HG02973 (cell line): ENCODE measurements at regions not wholly inside any gene's neighbourhood (a gene's known extent, or its start where the extent isn't known, plus 50 kb on each side); places are given as distances from the start of the nearest gene placed in this dataset.
"Not testable (repeated sequence)": the region's sequence is repeated elsewhere in the genome, so short reads cannot be mapped to it uniquely, and the experiment has no call there.

Experiments
- ATAC-seq: cut with Tn5 transposase; IDR thresholded peaks from one replicate; pipeline ENCODE4 v1.9.1; 2021; ENCODE audit warnings: moderate library complexity; ENCODE audit not compliant: unreplicated experiment

GRCh38 chr5:124103056-124103455 is 591.1 kb downstream of the CSNK1G3 start:
- ATAC-seq = not testable (repeated sequence)

DNA sequence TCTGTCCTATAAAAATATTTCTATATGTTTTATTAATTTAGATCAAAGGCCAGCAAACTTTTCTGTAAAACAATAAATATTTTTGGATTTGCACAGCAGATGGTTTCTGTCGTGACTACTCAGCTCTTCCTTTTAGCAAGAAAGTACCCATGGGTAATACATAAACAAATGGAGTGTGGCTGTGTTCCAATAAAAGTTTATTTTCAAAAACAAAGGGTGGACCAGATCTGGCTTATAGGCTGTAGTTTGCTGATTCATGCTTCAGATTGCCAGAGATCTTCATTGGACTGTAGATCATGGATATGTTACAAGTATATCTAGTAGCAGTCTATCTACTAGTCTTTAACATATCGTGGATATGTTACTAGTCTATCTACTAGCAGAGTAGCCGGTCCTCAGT is 590.5 kb downstream of the CSNK1G3 start:
- no peak for ATAC-seq

GRCh38 chr5:124093658-124094057 is 581.7 kb downstream of the CSNK1G3 start:
- no peak for ATAC-seq

DNA sequence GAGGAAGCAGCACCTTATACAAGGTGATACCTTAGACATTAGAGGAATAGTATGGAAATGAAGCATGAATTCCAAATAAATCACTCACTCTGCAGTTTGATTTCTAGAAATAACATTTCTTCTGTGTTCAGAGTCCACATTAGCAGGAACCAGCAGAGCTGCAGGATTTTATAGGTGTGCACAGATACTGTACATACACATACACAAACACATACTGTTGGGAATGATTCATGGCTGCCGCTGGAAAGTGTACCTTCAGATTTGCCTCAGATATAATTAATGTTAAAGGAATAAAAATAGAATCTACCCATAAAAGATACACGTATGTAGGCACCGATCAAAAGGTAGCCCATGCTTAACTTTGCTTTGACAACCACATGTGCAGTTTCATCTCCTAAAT is 578.1 kb downstream of the CSNK1G3 start:
- ATAC-seq = no peak

GRCh38 chr5:124089578-124089977 is 577.6 kb downstream of the CSNK1G3 start:
- ATAC-seq = no peak

- no peak for ATAC-seq
Observed at GRCh38 chr5:124088289-124089032, 576.5 kb downstream of the CSNK1G3 start.

- ATAC-seq = no peak
Observed at GRCh38 chr5:124087752-124088151, 575.8 kb downstream of the CSNK1G3 start.

DNA sequence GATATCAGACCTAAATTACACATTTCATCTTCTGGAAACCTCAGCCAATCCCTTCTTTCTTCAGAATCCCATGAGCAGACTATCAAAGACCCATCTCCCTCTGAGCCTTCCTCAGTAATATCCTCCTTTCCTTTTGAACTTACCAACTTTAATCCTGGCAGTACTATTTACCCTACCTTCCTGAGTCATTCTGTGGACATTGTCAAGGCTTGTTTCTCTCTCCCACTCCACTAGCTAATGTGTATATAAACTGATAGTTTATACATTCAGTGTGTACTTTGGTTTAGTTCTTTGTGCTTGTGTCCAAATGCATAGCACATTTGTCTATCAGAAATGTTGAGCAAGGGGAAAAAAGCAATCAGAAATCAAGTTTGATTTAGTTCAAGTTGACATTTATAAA is 568.3 kb downstream of the CSNK1G3 start:
- ATAC-seq = no peak

- ATAC-seq = no peak
Observed at GRCh38 chr5:124079062-124079461, 567.1 kb downstream of the CSNK1G3 start.

DNA sequence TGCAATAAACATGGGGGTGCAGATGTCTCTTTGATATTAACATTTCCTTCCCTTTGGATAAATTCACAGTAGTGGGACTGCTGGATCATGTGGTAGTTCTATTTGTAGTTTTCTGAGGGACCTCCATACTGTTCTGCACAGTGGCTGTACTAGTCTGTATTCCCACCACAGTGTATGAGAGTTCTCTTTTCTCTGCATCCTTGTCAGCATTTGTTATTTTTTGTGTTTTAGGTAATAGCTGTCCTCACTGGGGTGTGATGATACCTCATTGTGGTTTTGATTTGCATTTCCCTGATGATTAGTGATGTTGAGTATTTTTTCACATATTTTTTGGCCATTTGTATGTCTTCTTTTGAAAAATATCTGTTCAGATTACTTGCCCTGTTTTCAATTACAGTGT is 562.5 kb downstream of the CSNK1G3 start:
- no peak for ATAC-seq

DNA sequence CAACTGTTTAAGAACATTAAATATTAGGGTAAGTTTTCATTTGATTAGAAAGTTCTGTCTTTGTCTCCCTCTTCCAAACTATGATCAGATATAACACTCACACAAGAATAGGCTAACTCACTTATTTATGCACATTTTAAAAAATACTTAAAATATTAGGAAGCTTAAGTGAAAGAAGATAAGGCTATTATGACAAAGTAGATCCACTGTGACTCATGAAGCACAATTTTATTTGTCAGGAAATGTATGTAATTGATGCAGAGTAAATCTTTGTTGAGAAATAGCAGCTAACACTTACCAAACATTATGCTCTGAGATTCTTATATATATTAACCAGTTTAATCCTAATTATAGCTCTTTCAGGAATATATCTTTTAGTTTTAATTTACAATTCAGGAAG is 560.6 kb downstream of the CSNK1G3 start:
- ATAC-seq = no peak

DNA sequence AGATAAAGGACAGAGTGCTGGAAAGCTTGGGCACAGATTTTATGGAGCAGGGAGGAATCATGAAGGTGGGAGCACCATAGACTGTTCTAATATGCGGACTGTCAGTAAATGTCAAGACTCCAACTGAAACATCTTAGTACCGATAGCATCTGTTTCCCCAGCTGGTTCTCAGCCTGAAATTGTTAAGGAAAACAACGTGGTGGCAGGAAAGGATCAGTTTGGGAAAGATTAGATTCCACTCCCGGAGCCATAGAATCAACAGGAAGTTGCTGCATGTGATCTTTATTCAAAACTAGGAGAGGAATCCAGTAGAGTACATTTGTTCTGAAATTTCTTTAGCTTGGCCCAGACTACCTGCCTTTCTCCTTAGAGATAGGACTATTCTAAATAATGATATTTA is 559.1 kb downstream of the CSNK1G3 start:
- ATAC-seq = no peak

DNA sequence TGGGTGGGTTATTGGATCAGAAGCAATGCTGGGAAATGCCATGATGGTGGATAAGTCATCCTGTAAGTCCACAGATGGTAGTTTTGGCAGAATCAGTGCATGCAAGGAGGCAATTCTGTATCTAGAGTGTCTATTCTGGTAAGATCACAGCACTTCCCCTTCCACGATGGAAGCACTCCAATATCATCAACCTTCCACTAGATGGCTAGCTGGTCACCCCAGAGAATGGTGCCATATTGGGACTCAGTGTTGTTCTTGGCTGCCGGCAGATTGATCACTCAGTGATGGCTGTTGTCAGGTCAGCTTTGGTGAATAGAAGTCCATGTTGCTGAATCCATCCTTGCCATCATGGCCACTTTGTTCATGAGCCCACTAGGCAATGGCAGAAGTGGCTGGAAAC is 553.5 kb downstream of the CSNK1G3 start:
- ATAC-seq = no peak

GRCh38 chr5:124064956-124065355 is 553.0 kb downstream of the CSNK1G3 start:
- no peak for ATAC-seq

- ATAC-seq = no peak
Observed at GRCh38 chr5:124061663-124062062, 549.7 kb downstream of the CSNK1G3 start.

DNA sequence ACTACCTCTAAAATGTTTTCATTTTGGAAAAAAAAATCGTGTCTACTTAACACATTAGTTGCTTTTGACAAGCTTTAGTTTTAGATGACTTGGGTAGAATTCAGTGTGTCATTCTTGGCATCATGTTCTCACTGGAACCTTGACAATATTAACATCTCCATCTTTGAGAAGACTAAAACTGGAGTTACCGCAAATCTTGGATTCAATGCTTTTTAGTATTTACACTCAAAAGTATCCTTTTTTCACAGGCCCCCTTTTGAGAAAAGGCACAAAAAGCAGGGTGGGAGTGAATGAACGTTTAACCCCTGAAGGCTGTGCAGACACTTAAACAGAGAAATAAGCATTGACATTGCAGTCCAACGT is 549.1 kb downstream of the CSNK1G3 start:
- ATAC-seq = no peak

DNA sequence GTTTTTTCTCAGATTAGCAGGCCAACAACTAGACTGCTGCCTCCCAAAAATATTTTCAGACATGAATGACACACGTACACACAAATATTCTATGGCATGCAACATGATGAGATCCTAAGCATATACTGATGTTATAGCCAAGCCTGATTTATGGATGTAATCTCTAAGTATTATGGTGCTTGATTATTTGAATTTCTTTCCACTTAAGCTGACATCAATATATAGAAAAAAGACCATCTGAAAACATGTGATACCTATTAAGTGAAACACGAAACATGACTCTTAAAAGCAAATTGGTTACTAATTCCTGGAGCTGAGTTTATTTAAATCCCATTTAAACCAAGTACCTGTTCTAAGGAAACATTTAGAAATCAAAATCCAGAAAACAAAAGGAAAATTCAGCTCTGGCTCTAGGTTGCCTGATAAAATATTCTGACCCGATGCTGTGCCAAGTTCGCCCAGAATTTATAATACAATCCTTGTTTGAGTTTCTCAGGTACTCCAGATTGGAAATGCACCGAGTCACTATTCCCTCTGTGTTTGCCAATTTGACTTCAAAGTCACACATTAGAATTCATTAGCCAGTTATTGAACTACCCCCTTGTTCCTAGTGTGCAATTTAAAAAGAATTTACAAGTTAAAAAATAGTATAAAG is 548.6 kb downstream of the CSNK1G3 start:
- ATAC-seq = no peak

- no peak for ATAC-seq
Observed at GRCh38 chr5:124060011-124060410, 548.0 kb downstream of the CSNK1G3 start.

GRCh38 chr5:124059200-124059599 is 547.2 kb downstream of the CSNK1G3 start:
- ATAC-seq = no peak

GRCh38 chr5:124057724-124058231 is 545.8 kb downstream of the CSNK1G3 start:
- ATAC-seq = no peak

GRCh38 chr5:124056991-124057723 is 545.2 kb downstream of the CSNK1G3 start:
- peak; percentile 54 for ATAC-seq
